AG04449 (cell line): ENCODE measurements at regions not wholly inside any gene's neighbourhood (a gene's known extent, or its start where the extent isn't known, plus 50 kb on each side); places are given as distances from the start of the nearest gene placed in this dataset.

Source experiments
- CTCF ChIA-PET: fragments of 350-600 bp; formaldehyde crosslinking; extraction: SDS; loops from one replicate; lab custom pipeline; 2021; ENCODE audit warnings: antibody characterized with exemption; lab: Yijun Ruan, JAX
- POLR2A ChIA-PET: fragments of 400-600, 350-600 bp; formaldehyde crosslinking; extraction: SDS; loops from one replicate; lab custom pipeline; 2020; ENCODE audit warnings: antibody characterized with exemption, inconsistent platforms; lab: Yijun Ruan, JAX
- DNase-seq: peaks from one replicate; pipeline ENCODE4 v3.0.0-alpha.2; 2010; ENCODE audit warnings: low read depth, low spot score
- H3K4me3 ChIP-seq: 2 replicates; pipeline ENCODE4 v1.5.1; 2011; ENCODE audit warnings: low read depth, mild to moderate bottlenecking, control low read depth, low read length
- TF ChIP-seq, protein P1 (sequence below): IDR thresholded peaks from one replicate; pipeline ENCODE4 v1.5.1; 2011; ENCODE audit warnings: mild to moderate bottlenecking, moderate library complexity, low read length, control low read depth, inconsistent platforms; ENCODE audit not compliant: insufficient read depth; ENCODE audit errors: missing control alignments

DNA sequence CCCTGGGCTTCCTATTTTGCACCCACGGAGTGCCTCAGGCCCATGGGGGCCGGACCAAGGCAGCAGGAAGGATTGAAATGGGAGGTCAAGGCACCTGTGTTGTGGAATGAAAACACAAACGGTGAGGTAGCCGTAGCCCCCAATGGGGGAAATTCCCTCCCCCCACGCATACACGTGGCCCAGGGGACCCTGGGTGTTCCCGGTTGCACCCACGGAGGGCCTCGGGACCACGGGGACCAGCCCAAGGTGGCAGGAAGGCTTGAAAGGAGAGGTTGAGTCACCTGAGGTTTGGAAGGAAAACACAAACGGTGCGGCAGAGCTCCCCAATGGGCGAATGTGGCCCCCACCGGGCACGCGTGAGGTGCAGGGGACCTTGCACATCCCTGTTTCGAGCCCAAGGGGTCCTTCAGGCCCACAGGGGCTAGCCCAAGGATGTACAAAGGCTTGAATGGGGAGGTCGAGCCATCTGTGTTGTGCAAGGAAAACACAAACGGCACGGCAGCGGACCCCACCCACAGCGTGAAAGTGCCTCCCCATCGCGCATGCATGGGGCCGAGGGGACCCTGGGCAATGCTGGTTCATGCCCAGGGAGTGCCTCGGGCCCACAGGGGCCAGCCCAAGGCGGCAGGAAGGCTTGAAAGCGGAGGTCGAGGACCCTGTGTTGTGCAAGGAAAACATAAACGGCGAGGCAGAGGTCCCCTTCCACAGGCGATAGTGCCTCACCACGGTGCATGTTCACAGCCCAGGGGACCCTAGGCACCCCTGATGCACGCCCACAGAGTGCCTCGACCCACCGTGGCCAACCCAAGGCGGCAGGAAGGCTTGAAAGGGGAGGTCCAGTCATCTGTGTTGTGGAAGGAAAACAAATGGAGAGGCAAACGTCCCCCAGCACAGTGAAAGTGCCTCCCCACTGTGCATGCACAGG is 376.7 kb downstream of the ALG10 start:
- CTCF ChIA-PET = no interaction called here
- TF ChIP-seq, protein P1, sequence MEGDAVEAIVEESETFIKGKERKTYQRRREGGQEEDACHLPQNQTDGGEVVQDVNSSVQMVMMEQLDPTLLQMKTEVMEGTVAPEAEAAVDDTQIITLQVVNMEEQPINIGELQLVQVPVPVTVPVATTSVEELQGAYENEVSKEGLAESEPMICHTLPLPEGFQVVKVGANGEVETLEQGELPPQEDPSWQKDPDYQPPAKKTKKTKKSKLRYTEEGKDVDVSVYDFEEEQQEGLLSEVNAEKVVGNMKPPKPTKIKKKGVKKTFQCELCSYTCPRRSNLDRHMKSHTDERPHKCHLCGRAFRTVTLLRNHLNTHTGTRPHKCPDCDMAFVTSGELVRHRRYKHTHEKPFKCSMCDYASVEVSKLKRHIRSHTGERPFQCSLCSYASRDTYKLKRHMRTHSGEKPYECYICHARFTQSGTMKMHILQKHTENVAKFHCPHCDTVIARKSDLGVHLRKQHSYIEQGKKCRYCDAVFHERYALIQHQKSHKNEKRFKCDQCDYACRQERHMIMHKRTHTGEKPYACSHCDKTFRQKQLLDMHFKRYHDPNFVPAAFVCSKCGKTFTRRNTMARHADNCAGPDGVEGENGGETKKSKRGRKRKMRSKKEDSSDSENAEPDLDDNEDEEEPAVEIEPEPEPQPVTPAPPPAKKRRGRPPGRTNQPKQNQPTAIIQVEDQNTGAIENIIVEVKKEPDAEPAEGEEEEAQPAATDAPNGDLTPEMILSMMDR = no peak

DNA sequence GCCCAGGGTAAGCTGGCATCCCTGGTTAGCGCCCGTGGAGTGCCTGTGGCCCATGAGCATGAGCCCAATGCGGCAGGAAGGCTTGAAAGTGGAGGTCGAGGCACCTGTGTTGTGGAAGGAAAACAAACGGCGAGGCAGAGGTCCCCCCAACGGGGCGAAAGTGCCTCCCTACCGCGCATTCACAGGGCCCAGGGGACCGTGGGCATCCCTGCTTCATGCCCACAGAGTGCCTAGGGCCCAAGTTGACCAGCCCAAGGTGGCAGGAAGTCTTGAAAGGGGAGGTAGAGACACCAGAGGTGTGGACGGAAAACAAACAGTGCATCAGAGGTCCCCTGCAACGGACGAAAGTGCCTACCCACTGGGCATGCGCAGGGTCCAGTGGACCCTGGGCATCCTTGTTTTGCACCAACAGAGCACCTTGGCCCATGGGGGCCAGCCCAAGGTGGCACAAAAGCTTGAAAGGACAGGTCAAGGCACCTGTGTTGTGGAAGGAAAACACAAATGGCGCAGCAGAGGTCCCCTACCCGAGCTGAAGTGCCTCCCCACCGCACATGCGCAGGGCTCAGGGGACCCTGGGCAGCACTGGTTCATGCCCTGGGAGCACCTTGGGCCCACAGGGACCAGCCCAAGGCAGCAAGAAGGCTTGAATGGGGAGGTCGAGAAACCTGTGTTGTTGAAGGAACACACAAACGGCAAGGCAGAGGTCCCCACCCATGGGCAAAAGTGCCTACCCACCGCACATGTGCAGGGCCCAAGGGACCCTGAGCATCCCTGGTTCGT is 377.5 kb downstream of the ALG10 start:
- POLR2A ChIA-PET = no interaction called here
- no peak for DNase-seq
- TF ChIP-seq, protein P1 = no peak
- CTCF ChIA-PET = no interaction called here
- H3K4me3 ChIP-seq = no peak overlapping the region

More for the DNA sequence above, 376.7 kb downstream of the ALG10 start:
- no peak for DNase-seq
- POLR2A ChIA-PET = no interaction called here
- H3K4me3 ChIP-seq = no peak overlapping the region

DNA sequence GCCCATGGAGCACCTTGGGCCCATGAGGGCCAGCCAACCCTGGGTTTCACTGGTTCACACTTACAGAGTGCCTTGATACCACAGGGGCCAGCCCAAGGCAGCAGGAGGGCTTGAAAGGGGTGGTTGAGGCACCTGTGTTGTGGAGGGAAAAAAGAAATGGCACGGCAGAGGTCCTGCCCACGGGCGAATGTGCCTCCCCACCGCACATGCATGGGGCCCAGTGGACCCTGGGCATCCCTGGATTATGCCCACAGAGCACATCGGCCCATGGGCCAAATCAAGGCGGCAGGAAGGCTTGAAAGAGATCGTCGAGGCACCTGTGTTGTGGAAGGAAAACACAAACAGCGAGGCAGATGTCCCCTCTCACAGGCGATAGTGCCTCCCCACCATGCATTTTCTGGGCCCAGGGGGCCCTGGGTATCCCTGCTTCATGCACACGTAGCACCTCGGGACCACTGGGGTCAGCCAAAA is 378.1 kb downstream of the ALG10 start:
- TF ChIP-seq, protein P1 = no peak
- ChIA-PET POLR2A (no interaction called here), CTCF (no interaction called here)
- H3K4me3 ChIP-seq = no peak overlapping the region
- no peak for DNase-seq

DNA sequence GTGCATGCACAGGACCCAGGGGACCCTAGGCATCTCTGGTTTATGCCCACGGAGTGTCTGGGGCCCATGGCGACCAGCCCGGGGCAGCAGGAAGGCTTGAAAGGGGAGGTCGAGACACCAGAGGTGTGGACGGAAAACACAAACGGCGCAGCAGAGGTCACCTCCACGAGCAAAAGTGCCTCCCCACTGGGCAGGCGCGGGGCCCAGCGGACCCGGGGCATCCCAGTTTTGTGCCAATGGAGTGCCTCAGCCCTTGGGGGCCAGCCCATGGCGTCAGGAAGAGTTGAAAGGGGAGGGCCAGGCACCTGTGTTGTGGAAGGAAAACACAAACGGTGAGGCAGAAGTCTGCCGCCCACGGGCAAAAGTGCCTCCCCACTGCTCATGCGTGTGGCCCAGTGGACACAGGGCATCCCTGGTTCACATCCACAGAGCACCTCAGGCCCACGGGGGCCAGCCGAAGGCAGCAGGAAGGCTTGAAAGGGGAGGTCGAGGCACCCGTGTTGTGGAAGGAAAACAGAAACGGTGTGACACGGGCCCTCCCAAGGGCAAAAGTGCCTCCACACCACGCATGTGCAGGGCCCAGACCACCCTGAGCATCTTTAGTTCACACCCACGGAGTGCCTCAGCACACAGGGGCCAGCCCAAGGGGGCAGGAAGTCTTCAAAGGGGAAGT is 378.8 kb downstream of the ALG10 start:
- ChIA-PET POLR2A (no interaction called here), CTCF (no interaction called here)
- DNase-seq = no peak
- TF ChIP-seq, protein P1 = no peak
- no peak overlapping the region for H3K4me3 ChIP-seq

DNA sequence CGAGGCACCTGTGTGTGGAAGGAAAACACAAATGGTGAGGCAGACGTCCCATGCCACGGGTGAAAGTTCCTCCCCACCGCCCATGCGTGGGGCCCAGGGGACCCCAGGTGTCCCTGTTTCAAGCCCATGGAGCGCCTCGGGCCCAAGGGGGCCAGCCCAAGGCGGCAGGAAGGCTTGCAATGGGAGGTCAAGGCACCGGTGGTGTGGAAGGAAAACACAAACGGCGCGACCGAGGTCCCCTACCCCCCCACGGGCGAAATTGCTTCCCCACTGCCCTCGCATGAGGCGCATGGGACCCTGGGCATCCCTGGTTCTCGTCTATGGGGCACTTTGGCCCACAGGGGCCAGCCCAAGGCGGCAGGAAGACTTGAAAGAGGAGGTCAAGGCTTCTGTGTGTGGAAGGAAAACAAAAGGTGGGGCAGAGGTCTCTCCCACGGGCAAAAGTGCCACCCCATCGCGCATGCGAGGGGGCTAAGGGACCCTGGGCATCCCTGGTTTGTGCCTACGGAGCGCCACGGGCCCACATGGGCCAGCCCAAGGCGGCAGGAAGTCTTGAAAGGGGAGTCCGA is 379.4 kb downstream of the ALG10 start:
- ChIA-PET CTCF (no interaction called here), POLR2A (no interaction called here)
- TF ChIP-seq, protein P1 = no peak
- no peak for DNase-seq
- H3K4me3 ChIP-seq = no peak overlapping the region
